CD4-positive, alpha-beta T cell treated with Interferon gamma for 1 hour (primary cell): ENCODE measurements at regions not wholly inside any gene's neighbourhood (a gene's known extent, or its start where the extent isn't known, plus 50 kb on each side); places are given as distances from the start of the nearest gene placed in this dataset.
"Not testable (repeated sequence)": the region's sequence is repeated elsewhere in the genome, so short reads cannot be mapped to it uniquely, and the experiment has no call there.

Source experiments
- DNase-seq: peaks from one replicate; pipeline ENCODE4 v3.0.0-alpha.2; 2020

DNA sequence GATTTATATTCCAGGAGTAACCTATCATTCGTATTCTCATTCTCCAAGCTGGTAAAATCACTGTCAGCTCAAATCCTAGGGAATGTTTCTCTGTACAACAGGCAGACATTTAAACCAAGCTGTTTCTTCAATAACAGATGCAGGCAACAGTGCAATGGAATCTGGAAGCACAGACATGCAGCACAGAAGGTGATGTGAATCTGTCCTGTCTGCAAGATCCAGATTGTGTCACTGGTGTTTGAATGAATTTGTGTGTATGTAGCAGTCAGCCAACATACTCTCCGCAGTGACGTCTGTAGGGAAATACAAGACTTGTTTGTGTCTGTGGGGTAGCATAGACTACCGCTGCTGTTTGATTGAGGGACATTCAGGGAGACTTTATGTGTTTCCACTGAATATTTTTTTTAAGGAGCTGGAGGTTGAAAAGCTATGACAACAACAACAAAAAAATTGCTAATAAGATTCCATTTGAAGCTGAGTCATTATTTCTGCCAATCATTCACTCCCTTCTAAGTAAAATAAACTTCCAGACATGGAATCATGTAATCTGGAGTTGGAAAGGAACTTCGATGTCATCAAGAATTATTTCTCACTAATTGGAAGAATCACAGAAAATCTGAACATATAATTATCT lies 122.9 kb upstream of the MYO3A start:
- no peak for DNase-seq

DNA sequence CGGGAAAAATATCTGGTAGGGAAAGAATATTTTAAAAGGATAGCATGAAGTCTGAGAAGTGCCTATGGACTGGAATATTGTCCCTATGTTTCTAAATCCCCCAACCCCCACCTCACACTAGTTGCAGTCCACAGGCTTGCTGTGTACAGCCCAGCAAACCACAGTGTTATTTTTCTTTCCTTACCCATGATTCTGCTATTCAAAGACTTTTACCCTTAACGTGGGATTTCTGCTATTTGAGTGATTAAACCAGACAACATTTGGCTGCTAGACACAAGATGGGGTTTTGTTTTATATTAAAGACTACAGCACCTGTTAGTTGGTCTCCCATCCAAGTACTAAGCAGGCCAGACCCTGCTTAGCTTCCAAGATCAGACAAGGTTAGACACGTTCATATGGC lies 120.5 kb upstream of the MYO3A start:
- DNase-seq: no peak

DNA sequence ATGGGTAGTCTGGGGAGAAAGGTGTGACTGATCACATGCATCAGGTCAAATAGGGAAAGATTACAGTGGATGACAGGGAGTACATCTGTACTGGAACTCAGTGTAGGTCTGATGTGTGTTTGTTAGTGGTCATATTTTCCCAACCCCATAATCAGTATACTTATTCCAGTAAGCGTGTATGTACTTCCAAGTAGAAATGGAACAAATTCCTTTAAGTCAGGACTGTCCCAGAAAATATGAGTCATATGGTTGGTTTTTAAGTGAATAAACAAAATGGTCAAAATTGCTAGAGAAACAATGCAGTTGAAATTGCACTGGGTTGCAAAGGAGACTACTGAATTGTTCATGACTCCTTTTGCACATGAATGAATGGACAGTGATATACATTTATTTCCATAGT lies 118.8 kb upstream of the MYO3A start:
- DNase-seq: no peak

GRCh38 chr10:25815999-25816768 lies 117.8 kb upstream of the MYO3A start:
- no peak for DNase-seq

- no peak for DNase-seq
Observed at GRCh38 chr10:25817200-25817599, 116.8 kb upstream of the MYO3A start.

DNA sequence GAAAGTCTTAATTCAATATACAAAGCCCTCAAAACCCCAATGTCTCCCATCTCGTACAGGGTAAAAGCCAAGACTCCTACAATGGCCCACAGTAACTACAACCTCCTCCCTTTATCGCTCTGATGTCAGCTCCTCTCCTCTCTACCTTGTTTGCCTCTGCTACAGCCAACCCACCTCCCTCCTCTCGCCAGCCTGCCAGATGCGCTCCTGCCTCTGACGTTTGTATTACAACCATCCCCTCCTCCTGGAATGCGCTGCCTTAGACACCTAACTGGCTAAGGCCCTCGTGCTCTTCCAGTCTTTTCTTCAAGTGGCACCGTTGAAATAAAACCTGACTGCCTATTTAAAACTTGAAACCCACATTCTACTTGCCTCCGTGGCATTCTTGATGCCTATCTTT lies 115.3 kb upstream of the MYO3A start:
- no peak for DNase-seq

DNA sequence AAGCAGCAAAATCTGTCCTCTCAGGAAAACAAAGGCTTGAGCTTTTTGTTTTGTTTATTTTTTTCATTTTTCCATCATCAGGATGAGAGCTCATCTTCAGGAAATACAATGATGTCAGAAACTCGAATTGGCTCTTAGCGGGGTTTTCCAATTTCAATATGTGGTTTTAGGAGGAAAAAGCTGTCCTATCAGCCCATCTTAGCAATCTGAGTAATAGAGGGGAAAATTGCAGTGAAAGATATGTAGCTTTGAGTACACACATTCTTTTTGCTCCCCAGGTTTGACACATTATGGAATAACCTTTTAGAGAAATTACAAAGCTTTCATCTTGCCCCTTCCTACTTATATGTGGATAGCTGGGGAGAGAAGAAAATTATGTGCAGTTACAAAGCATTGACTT lies 113.6 kb upstream of the MYO3A start:
- DNase-seq: no peak

- no peak for DNase-seq
Observed at GRCh38 chr10:25820874-25821273, 113.2 kb upstream of the MYO3A start.

- DNase-seq: no peak
Observed at GRCh38 chr10:25824050-25824449, 110.0 kb upstream of the MYO3A start.

DNA sequence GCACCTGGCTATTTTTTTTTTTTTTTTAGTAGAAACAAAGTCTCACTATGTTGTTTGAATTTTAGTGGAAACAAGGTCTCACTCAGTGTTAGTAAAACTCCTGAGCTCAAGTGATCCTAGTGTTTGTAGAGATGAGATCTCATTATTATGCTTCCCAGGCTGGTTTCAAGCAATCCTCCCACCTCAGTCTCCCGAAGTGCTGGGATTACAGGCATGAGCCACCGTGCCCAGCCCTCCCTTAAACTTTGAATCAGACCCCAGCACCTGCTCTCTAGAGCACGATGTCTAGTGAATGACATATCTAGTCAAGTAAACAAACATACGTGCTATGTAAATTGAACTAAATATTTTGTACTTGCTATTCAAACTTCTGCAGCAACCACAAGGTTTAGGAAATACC lies 105.6 kb upstream of the MYO3A start:
- DNase-seq: no peak

- no peak for DNase-seq
Observed at GRCh38 chr10:25831080-25831479, 102.9 kb upstream of the MYO3A start.

DNA sequence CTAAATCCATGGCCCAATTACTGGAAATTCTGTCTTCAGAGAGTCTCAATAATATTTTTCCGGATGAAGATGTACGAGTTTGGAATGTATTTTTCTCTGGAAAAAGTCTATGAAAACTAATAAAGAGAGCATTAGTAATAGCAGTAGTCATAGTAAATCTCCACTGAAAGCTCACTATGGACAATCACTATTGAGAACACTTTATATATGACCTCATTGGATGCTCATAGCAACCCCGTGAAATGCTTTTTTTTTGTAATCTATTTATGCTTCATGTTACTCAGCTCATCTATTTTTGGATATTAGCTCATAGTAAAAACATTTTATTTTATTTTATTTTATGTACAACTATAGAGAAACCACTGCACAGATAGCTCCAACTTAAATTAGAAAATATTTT lies 94.3 kb upstream of the MYO3A start:
- DNase-seq: no peak

GRCh38 chr10:25840875-25841274 lies 93.2 kb upstream of the MYO3A start:
- DNase-seq: not testable (repeated sequence)

DNA sequence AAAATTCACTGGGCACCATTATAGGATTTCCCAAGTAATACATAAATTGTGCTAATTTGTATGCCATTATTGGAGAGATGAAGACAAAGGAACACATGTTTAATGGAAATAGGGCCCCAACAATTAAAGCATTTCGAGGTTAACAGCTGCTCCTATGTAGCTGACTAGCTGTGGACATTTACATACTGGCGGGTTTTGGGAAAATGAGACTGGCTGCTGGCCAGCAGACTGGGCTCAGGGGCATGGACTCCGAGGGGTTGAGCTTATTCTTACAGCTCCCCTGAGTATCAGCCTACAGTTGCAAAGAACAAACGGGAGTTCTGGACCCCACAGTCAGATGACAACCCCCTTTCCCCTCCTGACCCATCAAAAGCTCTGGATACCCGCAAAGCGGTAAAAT lies 91.9 kb upstream of the MYO3A start:
- DNase-seq: no peak

DNA sequence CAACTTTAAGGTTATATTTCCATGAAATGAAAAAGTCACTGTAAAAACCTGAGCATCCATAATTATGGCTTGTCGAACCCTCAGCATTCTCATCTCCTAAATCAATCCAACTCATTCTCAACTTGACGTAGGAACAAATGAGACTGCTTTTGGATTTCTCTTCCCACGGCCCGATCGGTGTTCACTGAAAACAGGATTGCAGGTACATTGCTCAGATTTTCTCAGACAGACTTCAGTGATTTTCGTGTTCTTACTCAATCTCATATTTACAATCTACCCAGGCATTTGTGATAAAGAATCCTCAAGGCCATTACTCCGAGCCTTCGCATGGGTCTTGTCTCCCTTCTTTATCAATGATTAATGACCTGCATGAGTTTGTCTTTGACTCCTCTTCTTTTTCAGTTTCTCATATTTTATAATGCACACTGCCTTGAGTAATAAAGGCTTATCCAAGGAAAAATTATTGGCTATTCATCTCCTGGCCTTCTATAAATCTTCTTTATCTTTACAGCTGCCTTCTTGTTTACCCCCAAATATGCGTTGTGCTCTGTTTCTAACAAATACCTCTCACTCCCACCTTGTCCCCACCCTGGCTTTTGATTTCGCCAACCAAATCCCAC lies 90.4 kb upstream of the MYO3A start:
- DNase-seq: no peak

- not testable (repeated sequence) for DNase-seq
Observed at GRCh38 chr10:25844716-25845115, 89.3 kb upstream of the MYO3A start.

- no peak for DNase-seq
Observed at GRCh38 chr10:25849268-25849667, 84.8 kb upstream of the MYO3A start.

- DNase-seq: no peak
Observed at GRCh38 chr10:25849988-25850387, 84.0 kb upstream of the MYO3A start.

- DNase-seq: no peak
Observed at GRCh38 chr10:25851548-25851947, 82.5 kb upstream of the MYO3A start.

GRCh38 chr10:25852364-25852941 lies 81.6 kb upstream of the MYO3A start:
- no peak for DNase-seq

GRCh38 chr10:25858076-25858475 lies 76.0 kb upstream of the MYO3A start:
- DNase-seq: no peak

DNA sequence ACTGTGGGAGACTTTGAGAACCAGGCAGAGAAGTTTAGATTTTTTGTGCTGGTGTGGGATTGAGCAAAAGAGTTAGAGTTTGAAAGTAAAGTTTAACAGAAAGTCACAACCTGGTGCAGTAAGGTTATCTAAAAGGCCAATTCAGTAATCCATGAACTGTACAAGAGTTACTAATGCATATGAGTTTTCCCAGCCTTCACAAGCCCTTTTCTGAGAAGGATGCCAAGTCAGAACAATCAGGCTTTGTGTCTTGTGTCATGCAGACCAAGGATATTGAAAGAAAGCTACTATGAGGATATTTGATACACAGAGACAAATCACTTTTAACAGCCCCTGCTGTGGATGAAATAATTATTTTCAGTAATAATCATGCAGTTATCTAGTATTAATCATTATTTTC lies 68.8 kb upstream of the MYO3A start:
- DNase-seq: no peak

GRCh38 chr10:25867321-25867720 lies 66.7 kb upstream of the MYO3A start:
- DNase-seq: no peak

- DNase-seq: no peak
Observed at GRCh38 chr10:25869067-25869591, 64.9 kb upstream of the MYO3A start.
